GM18502 (cell line): ENCODE measurements at regions not wholly inside any gene's neighbourhood (a gene's known extent, or its start where the extent isn't known, plus 50 kb on each side); places are given as distances from the start of the nearest gene placed in this dataset.
A peak's percentile ranks its signal among the peaks of the same experiment; 100 is the strongest.

Experiments
- ATAC-seq: cut with Tn5 transposase; IDR thresholded peaks from one replicate; pipeline ENCODE4 v1.9.1; 2021; ENCODE audit warnings: mild to moderate bottlenecking; ENCODE audit not compliant: unreplicated experiment, poor library complexity

- ATAC-seq = no peak
Measured at GRCh38 chr2:7812231-7812995, 869.4 kb upstream of the ID2 start.

GRCh38 chr2:7813541-7814292 lies 868.1 kb upstream of the ID2 start:
- ATAC-seq = no peak

- ATAC-seq = no peak
Measured at GRCh38 chr2:7815726-7816125, 866.1 kb upstream of the ID2 start.

GRCh38 chr2:7816233-7816632 lies 865.6 kb upstream of the ID2 start:
- ATAC-seq = no peak

GRCh38 chr2:7816944-7817343 lies 864.9 kb upstream of the ID2 start:
- no peak for ATAC-seq

- no peak for ATAC-seq
Measured at GRCh38 chr2:7819316-7819715, 862.5 kb upstream of the ID2 start.

- no peak for ATAC-seq
Measured at GRCh38 chr2:7819850-7820249, 862.0 kb upstream of the ID2 start.

- no peak for ATAC-seq
Measured at GRCh38 chr2:7824211-7824610, 857.6 kb upstream of the ID2 start.

- ATAC-seq = peak; percentile 76
Measured at GRCh38 chr2:7825591-7826312, 856.1 kb upstream of the ID2 start.

GRCh38 chr2:7826656-7827055 lies 855.2 kb upstream of the ID2 start:
- ATAC-seq = no peak

- ATAC-seq = no peak
Measured at GRCh38 chr2:7829241-7829640, 852.6 kb upstream of the ID2 start.

GRCh38 chr2:7830616-7831015 lies 851.2 kb upstream of the ID2 start:
- ATAC-seq = no peak

- ATAC-seq = peak; percentile 18
Measured at GRCh38 chr2:7835151-7835550, 846.7 kb upstream of the ID2 start.

GRCh38 chr2:7835693-7836680 lies 845.9 kb upstream of the ID2 start:
- ATAC-seq = peak; percentile 99

GRCh38 chr2:7837237-7837760 lies 844.6 kb upstream of the ID2 start:
- no peak for ATAC-seq

- ATAC-seq = no peak
Measured at GRCh38 chr2:7838669-7839068, 843.2 kb upstream of the ID2 start.

GRCh38 chr2:7840651-7841380 lies 841.0 kb upstream of the ID2 start:
- ATAC-seq = no peak

- no peak for ATAC-seq
Measured at GRCh38 chr2:7841751-7842150, 840.1 kb upstream of the ID2 start.

- no peak for ATAC-seq
Measured at GRCh38 chr2:7844414-7844965, 837.4 kb upstream of the ID2 start.
